ENCODE measurements at regions not wholly inside any gene's neighbourhood (a gene's known extent, or its start where the extent isn't known, plus 50 kb on each side); places are given as distances from the start of the nearest gene placed in this dataset.

GRCh38 chr20:20778676-20779075, 66.2 kb upstream of the RALGAPA2 start:
- Histone ChIP-seq H3K4me3 (IDR thresholded peaks at IDR 0.05; ENCODE audit: insufficient read depth, low read depth, low read length) (no peak overlapping the region), H3K4me2 (no peak overlapping the region), H3K4me1 (ENCODE audit: low read depth, poor library complexity, severe bottlenecking) (no peaks in the 10 kb centered on the region), H3K9ac (no peak overlapping the region), H2AFZ (ENCODE audit: low read depth) (no peak overlapping the region), H3K79me2 (ENCODE audit: insufficient read depth, low read depth) (no peaks in the 10 kb centered on the region), H3K27me3 (ENCODE audit: insufficient read depth, low read depth) (no peaks in the 10 kb centered on the region), H3K27ac (no peak overlapping the region), H4K20me1 (ENCODE audit: insufficient read depth) (no peaks in the 10 kb centered on the region), H3K36me3 (ENCODE audit: insufficient read depth) (no peaks in the 10 kb centered on the region)
- no peak for TF ChIP-seq CTCF (conservative IDR thresholded peaks at IDR 0.05; ENCODE audit: low read depth, low read length)

GRCh38 chr20:20772497-20773085, 60.1 kb upstream of the RALGAPA2 start:
- H3K27ac ChIP-seq: no peak overlapping the region
- H3K4me3 ChIP-seq (IDR thresholded peaks at IDR 0.05; ENCODE audit: insufficient read depth, low read depth, low read length): no peak overlapping the region
- H2AFZ ChIP-seq (ENCODE audit: low read depth): no peak overlapping the region
- H3K79me2 ChIP-seq (ENCODE audit: insufficient read depth, low read depth): no peaks in the 10 kb centered on the region
- no peak overlapping the region for H3K4me2 ChIP-seq
- H4K20me1 ChIP-seq (ENCODE audit: insufficient read depth): no peaks in the 10 kb centered on the region
- H3K4me1 ChIP-seq (ENCODE audit: low read depth, poor library complexity, severe bottlenecking): no peaks in the 10 kb centered on the region
- no peaks in the 10 kb centered on the region for H3K36me3 ChIP-seq (ENCODE audit: insufficient read depth)
- no peaks in the 10 kb centered on the region for H3K27me3 ChIP-seq (ENCODE audit: insufficient read depth, low read depth)
- TF ChIP-seq CTCF (conservative IDR thresholded peaks at IDR 0.05; ENCODE audit: low read depth, low read length): no peak
- no peak overlapping the region for H3K9ac ChIP-seq

- TF ChIP-seq CTCF (conservative IDR thresholded peaks at IDR 0.05; ENCODE audit: low read depth, low read length): no peak
- no peak overlapping the region for H2AFZ ChIP-seq (ENCODE audit: low read depth)
- H3K9ac ChIP-seq: no peak overlapping the region
- H3K4me1 ChIP-seq (ENCODE audit: low read depth, poor library complexity, severe bottlenecking): no peaks in the 10 kb centered on the region
- H3K4me2 ChIP-seq: no peak overlapping the region
- no peaks in the 10 kb centered on the region for H3K79me2 ChIP-seq (ENCODE audit: insufficient read depth, low read depth)
- no peak overlapping the region for H3K4me3 ChIP-seq (IDR thresholded peaks at IDR 0.05; ENCODE audit: insufficient read depth, low read depth, low read length)
- H3K27ac ChIP-seq: no peak overlapping the region
- no peaks in the 10 kb centered on the region for H4K20me1 ChIP-seq (ENCODE audit: insufficient read depth)
- no peaks in the 10 kb centered on the region for H3K36me3 ChIP-seq (ENCODE audit: insufficient read depth)
- no peaks in the 10 kb centered on the region for H3K27me3 ChIP-seq (ENCODE audit: insufficient read depth, low read depth)
Measured at GRCh38 chr20:20768202-20768815, 55.9 kb upstream of the RALGAPA2 start.

- no peak overlapping the region for H3K4me3 ChIP-seq (IDR thresholded peaks at IDR 0.05; ENCODE audit: insufficient read depth, low read depth, low read length)
- H2AFZ ChIP-seq (ENCODE audit: low read depth): no peak overlapping the region
- no peaks in the 10 kb centered on the region for H3K4me1 ChIP-seq (ENCODE audit: low read depth, poor library complexity, severe bottlenecking)
- H4K20me1 ChIP-seq (ENCODE audit: insufficient read depth): no peaks in the 10 kb centered on the region
- no peaks in the 10 kb centered on the region for H3K79me2 ChIP-seq (ENCODE audit: insufficient read depth, low read depth)
- H3K36me3 ChIP-seq (ENCODE audit: insufficient read depth): no peaks in the 10 kb centered on the region
- H3K9ac ChIP-seq: no peak overlapping the region
- no peak overlapping the region for H3K27ac ChIP-seq
- no peak for TF ChIP-seq CTCF (conservative IDR thresholded peaks at IDR 0.05; ENCODE audit: low read depth, low read length)
- no peak overlapping the region for H3K4me2 ChIP-seq
- no peaks in the 10 kb centered on the region for H3K27me3 ChIP-seq (ENCODE audit: insufficient read depth, low read depth)
Measured at GRCh38 chr20:20765696-20766365, 53.4 kb upstream of the RALGAPA2 start.
